ENCODE measurements at regions not wholly inside any gene's neighbourhood (a gene's known extent, or its start where the extent isn't known, plus 50 kb on each side); places are given as distances from the start of the nearest gene placed in this dataset.
A peak's percentile ranks its signal among the peaks of the same experiment; 100 is the strongest.

DNA sequence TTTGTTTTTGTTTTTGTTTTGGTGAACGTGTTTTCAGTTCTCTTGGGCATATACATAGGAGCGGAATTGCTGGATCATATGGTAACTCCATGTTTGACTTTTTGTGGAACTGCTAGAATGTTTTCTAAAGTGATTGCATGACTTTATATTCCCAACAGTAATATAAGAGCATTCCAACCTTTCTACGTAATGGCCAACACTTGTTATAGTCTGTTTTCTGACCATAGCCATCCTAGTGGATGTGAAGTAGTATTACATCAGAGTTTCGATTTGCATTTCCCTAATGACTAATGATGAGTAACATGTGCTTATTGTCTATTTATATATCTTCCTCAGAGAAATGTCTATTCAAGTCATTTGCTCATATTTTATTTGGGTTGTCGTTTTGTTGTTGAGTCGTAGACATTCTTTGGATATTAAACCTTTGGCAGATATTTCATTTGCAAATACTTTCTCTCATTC is 268.7 kb downstream of the AEBP2 start:
- ChIA-PET CTCF (ENCODE audit: low intra/inter-chr PET ratio) (no interaction called here), POLR2A (no interaction called here)
- intact Hi-C loops (cut with micrococcal nuclease), result no loop called here
- no peaks in the 10 kb centered on the region for H3K27me3 ChIP-seq (ENCODE audit: control insufficient read depth in 2 of 2, insufficient read depth in 2 of 2, low read length in 2 of 2)
- H3K27ac ChIP-seq (ENCODE audit: extremely low read depth, low read depth, low read length), result no peak overlapping the region
- BruUV-seq (replicated peaks), result no TSS peak
- H3K79me2 ChIP-seq (ENCODE audit: control insufficient read depth, insufficient read depth, low read length), result no peaks in the 10 kb centered on the region
- H4K20me1 ChIP-seq (replicated peaks; ENCODE audit: control insufficient read depth, insufficient read depth, low read length), result no peaks in the 10 kb centered on the region
- no peaks in the 10 kb centered on the region for H3K36me3 ChIP-seq (ENCODE audit: control insufficient read depth, insufficient read depth, low read length)
- no peak for FAIRE-seq
- no peak overlapping the region for H3K4me2 ChIP-seq (ENCODE audit: insufficient read depth, low read length)
- in situ Hi-C loops (cut with MboI), result no loop called here
- DNase-seq (ENCODE audit: extremely low read depth in 1 of 4, low spot score in 3 of 4), result peak in 1 of 4 experiments; percentile 5
- TF ChIP-seq NR1H2 (CRISPR knock-in tag; IDR thresholded peaks at IDR 0.05) (no peak), NONO (IDR thresholded peaks at IDR 0.05; ENCODE audit: low read depth in 2 of 2, low read length in 1 of 2) (no peak)
- TF ChIP-seq, protein P1, sequence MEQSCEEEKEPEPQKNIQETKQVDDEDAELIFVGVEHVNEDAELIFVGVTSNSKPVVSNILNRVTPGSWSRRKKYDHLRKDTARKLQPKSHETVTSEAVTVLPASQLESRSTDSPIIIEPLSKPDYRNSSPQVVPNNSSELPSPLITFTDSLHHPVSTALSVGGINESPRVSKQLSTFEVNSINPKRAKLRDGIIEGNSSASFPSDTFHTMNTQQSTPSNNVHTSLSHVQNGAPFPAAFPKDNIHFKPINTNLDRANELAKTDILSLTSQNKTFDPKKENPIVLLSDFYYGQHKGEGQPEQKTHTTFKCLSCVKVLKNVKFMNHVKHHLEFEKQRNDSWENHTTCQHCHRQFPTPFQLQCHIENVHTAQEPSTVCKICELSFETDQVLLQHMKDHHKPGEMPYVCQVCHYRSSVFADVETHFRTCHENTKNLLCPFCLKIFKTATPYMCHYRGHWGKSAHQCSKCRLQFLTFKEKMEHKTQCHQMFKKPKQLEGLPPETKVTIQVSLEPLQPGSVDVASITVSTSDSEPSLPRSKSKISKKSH (CRISPR knock-in tag; IDR thresholded peaks at IDR 0.05), result no peak
- no peaks in the 10 kb centered on the region for H3K4me1 ChIP-seq (replicated peaks in 1 of 2; ENCODE audit: control insufficient read depth in 2 of 2, insufficient read depth in 2 of 2, low read length in 2 of 2)
- no peak overlapping the region for H3K9ac ChIP-seq (ENCODE audit: insufficient read depth in 1 of 2, low read depth in 2 of 2, low read length in 2 of 2)
- no peak overlapping the region for H2AFZ ChIP-seq (ENCODE audit: low read depth, low read length)
- no peaks in the 10 kb centered on the region for H3K9me3 ChIP-seq (replicated peaks; ENCODE audit: control insufficient read depth, insufficient read depth, low read depth, low read length)
- ATAC-seq, result no peak
- no peaks in the 10 kb centered on the region for H3K9me1 ChIP-seq (ENCODE audit: control insufficient read depth, insufficient read depth, low read length)
- H3K4me3 ChIP-seq, result no peak overlapping the region
- 1% methylated on average over 6 of the region's 6 CpGs for WGBS (ENCODE audit: insufficient coverage, low coverage, missing lambda C conversion rate)

DNA sequence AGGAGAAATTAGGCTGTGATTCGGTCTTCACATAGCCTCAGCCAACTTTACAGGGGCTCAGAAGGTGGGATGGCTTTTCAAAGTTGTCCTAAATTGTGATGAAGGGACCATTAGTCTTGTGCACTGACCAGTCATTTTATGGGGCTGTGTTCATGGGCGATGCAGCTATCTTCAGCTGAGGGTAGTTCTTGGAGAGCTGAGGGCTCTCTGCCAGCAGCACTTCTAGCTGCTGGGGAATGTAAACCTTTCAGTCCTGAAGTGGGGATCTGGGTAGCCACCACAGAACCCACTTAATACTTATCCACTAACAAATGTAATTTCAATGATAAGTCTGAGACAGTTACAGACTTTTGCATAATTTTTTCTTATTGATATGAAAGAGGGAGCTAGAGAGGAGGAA is 270.6 kb downstream of the AEBP2 start:
- Histone ChIP-seq H4K20me1 (replicated peaks; ENCODE audit: control insufficient read depth, insufficient read depth, low read length) (no peaks in the 10 kb centered on the region), H3K27me3 (ENCODE audit: control insufficient read depth in 2 of 2, insufficient read depth in 2 of 2, low read length in 2 of 2) (no peaks in the 10 kb centered on the region), H3K4me3 (no peak overlapping the region), H3K4me1 (replicated peaks in 1 of 2; ENCODE audit: control insufficient read depth in 2 of 2, insufficient read depth in 2 of 2, low read length in 2 of 2) (no peaks in the 10 kb centered on the region), H3K4me2 (ENCODE audit: insufficient read depth, low read length) (no peak overlapping the region), H3K79me2 (ENCODE audit: control insufficient read depth, insufficient read depth, low read length) (no peaks in the 10 kb centered on the region), H3K27ac (ENCODE audit: extremely low read depth, low read depth, low read length) (no peak overlapping the region), H3K9me3 (replicated peaks; ENCODE audit: control insufficient read depth, insufficient read depth, low read depth, low read length) (no peaks in the 10 kb centered on the region), H2AFZ (ENCODE audit: low read depth, low read length) (no peak overlapping the region), H3K36me3 (ENCODE audit: control insufficient read depth, insufficient read depth, low read length) (no peaks in the 10 kb centered on the region), H3K9ac (ENCODE audit: insufficient read depth in 1 of 2, low read depth in 2 of 2, low read length in 2 of 2) (no peak overlapping the region), H3K9me1 (ENCODE audit: control insufficient read depth, insufficient read depth, low read length) (no peaks in the 10 kb centered on the region)
- BruUV-seq (replicated peaks), result no TSS peak
- CTCF ChIA-PET (ENCODE audit: low intra/inter-chr PET ratio), result no interaction called here
- no peak for FAIRE-seq
- in situ Hi-C loops (cut with MboI) (no loop called here), intact Hi-C loops (cut with micrococcal nuclease) (no loop called here)
- WGBS (ENCODE audit: insufficient coverage, low coverage, missing lambda C conversion rate), result 0% methylated on average over 1 of the region's 2 CpGs
- no peak for DNase-seq (ENCODE audit: extremely low read depth in 1 of 4, low spot score in 3 of 4)
- POLR2A ChIA-PET, result no interaction called here
- TF ChIP-seq ETV6 (IDR thresholded peaks at IDR 0.05; ENCODE audit: borderline replicate concordance in 1 of 2, low read depth in 2 of 2, low read length in 1 of 2) (no peak), ETV6 (CRISPR knock-in tag; IDR thresholded peaks at IDR 0.05; ENCODE audit: borderline replicate concordance) (no peak)
- no peak for ATAC-seq

Measured in K562 (cell line).